ENCODE measurements at regions not wholly inside any gene's neighbourhood (a gene's known extent, or its start where the extent isn't known, plus 50 kb on each side); places are given as distances from the start of the nearest gene placed in this dataset.

DNA sequence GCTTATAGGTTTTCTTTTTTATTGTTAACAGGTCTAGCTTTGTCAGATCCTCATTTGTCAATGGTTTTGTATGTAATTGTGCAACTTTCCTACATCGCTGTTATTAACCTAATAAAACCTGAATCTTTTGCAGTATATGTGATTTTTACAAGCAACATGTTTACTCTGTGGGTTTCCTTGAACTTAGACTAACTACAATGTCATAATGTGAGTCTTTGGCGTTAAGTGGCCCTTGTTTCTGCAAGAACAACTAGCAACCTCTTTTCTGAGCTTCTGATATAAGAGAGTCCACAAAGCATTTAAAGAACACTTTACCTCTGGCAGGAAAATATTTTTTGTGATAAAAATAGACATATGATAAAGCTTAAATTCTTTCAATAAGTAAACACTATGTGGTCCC, 230.3 kb upstream of the CFAP20DC start:
- peaks cover 0 to 6% (median 0%) of the 10 kb centered on the region in 4 donors for H3K27me3 ChIP-seq (ENCODE audit: control insufficient read depth in 4 of 4, insufficient read depth in 4 of 4, low read length in 3 of 4)
- WGBS, result 85% methylated on average over 2 of the region's 2 CpGs
- TF ChIP-seq, protein P1, sequence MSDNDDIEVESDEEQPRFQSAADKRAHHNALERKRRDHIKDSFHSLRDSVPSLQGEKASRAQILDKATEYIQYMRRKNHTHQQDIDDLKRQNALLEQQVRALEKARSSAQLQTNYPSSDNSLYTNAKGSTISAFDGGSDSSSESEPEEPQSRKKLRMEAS (IDR thresholded peaks at IDR 0.05), result no peak
- TF ChIP-seq, protein P2, sequence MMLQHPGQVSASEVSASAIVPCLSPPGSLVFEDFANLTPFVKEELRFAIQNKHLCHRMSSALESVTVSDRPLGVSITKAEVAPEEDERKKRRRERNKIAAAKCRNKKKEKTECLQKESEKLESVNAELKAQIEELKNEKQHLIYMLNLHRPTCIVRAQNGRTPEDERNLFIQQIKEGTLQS (IDR thresholded peaks at IDR 0.05), result no peak
- TF ChIP-seq SP1 (IDR thresholded peaks at IDR 0.05) (no peak), FOXA2 (IDR thresholded peaks at IDR 0.05) (no peak), HNF4A (conservative IDR thresholded peaks at IDR 0.05) (no peak), JUND (IDR thresholded peaks at IDR 0.05) (no peak), FOXA1 (IDR thresholded peaks at IDR 0.05) (no peak), EGR1 (IDR thresholded peaks at IDR 0.05; ENCODE audit: low read depth in 2 of 2) (no peak), TAF1 (conservative IDR thresholded peaks at IDR 0.05) (no peak), HNF4G (IDR thresholded peaks at IDR 0.05) (no peak), NR2F2 (IDR thresholded peaks at IDR 0.05) (no peak), YY1 (IDR thresholded peaks at IDR 0.05) (no peak), GABPA (IDR thresholded peaks at IDR 0.05 in 1 of 2, conservative IDR thresholded peaks at IDR 0.05 in 1 of 2) (no peak), RXRA (IDR thresholded peaks at IDR 0.05) (no peak), RAD21 (IDR thresholded peaks at IDR 0.05) (no peak)
- TF ChIP-seq, protein P3, sequence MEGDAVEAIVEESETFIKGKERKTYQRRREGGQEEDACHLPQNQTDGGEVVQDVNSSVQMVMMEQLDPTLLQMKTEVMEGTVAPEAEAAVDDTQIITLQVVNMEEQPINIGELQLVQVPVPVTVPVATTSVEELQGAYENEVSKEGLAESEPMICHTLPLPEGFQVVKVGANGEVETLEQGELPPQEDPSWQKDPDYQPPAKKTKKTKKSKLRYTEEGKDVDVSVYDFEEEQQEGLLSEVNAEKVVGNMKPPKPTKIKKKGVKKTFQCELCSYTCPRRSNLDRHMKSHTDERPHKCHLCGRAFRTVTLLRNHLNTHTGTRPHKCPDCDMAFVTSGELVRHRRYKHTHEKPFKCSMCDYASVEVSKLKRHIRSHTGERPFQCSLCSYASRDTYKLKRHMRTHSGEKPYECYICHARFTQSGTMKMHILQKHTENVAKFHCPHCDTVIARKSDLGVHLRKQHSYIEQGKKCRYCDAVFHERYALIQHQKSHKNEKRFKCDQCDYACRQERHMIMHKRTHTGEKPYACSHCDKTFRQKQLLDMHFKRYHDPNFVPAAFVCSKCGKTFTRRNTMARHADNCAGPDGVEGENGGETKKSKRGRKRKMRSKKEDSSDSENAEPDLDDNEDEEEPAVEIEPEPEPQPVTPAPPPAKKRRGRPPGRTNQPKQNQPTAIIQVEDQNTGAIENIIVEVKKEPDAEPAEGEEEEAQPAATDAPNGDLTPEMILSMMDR (IDR thresholded peaks at IDR 0.05; ENCODE audit: low read depth, low read length, missing input control), result no peak
- TF ChIP-seq, protein P4, sequence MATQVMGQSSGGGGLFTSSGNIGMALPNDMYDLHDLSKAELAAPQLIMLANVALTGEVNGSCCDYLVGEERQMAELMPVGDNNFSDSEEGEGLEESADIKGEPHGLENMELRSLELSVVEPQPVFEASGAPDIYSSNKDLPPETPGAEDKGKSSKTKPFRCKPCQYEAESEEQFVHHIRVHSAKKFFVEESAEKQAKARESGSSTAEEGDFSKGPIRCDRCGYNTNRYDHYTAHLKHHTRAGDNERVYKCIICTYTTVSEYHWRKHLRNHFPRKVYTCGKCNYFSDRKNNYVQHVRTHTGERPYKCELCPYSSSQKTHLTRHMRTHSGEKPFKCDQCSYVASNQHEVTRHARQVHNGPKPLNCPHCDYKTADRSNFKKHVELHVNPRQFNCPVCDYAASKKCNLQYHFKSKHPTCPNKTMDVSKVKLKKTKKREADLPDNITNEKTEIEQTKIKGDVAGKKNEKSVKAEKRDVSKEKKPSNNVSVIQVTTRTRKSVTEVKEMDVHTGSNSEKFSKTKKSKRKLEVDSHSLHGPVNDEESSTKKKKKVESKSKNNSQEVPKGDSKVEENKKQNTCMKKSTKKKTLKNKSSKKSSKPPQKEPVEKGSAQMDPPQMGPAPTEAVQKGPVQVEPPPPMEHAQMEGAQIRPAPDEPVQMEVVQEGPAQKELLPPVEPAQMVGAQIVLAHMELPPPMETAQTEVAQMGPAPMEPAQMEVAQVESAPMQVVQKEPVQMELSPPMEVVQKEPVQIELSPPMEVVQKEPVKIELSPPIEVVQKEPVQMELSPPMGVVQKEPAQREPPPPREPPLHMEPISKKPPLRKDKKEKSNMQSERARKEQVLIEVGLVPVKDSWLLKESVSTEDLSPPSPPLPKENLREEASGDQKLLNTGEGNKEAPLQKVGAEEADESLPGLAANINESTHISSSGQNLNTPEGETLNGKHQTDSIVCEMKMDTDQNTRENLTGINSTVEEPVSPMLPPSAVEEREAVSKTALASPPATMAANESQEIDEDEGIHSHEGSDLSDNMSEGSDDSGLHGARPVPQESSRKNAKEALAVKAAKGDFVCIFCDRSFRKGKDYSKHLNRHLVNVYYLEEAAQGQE (IDR thresholded peaks at IDR 0.05), result no peak
- TF ChIP-seq, protein P5, sequence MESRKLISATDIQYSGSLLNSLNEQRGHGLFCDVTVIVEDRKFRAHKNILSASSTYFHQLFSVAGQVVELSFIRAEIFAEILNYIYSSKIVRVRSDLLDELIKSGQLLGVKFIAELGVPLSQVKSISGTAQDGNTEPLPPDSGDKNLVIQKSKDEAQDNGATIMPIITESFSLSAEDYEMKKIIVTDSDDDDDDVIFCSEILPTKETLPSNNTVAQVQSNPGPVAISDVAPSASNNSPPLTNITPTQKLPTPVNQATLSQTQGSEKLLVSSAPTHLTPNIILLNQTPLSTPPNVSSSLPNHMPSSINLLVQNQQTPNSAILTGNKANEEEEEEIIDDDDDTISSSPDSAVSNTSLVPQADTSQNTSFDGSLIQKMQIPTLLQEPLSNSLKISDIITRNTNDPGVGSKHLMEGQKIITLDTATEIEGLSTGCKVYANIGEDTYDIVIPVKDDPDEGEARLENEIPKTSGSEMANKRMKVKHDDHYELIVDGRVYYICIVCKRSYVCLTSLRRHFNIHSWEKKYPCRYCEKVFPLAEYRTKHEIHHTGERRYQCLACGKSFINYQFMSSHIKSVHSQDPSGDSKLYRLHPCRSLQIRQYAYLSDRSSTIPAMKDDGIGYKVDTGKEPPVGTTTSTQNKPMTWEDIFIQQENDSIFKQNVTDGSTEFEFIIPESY (IDR thresholded peaks at IDR 0.05), result no peak
- no peak for DNase-seq (ENCODE audit: low spot score)
- H3K4me1 ChIP-seq (ENCODE audit: control insufficient read depth in 4 of 4, insufficient read depth in 4 of 4, low read length in 3 of 4), result no peaks in the 10 kb centered on the region
- H3K9ac ChIP-seq (ENCODE audit: low read depth in 1 of 2, low read length in 2 of 2), result no peak overlapping the region
- no peaks in the 10 kb centered on the region for H3K9me3 ChIP-seq (ENCODE audit: control insufficient read depth in 4 of 4, low read length in 3 of 4)
- no peak overlapping the region for H3K4me3 ChIP-seq (ENCODE audit: low read depth in 1 of 3, low read length in 3 of 3)
- H3K36me3 ChIP-seq (ENCODE audit: control insufficient read depth in 4 of 4, insufficient read depth in 3 of 4, low read depth in 1 of 4, low read length in 3 of 4), result no peaks in the 10 kb centered on the region
- H3K27ac ChIP-seq (ENCODE audit: low read depth in 1 of 2, low read length in 2 of 2), result no peak overlapping the region
